Amygdala (tissue), 56 donors: ENCODE measurements at regions not wholly inside any gene's neighbourhood (a gene's known extent, or its start where the extent isn't known, plus 50 kb on each side); places are given as distances from the start of the nearest gene placed in this dataset.
A peak's percentile ranks its signal among the peaks of the same experiment; 100 is the strongest.

Source experiments
- DNase-seq, 56 donors: peaks; one replicate each; lab custom pipeline; 2025; lab: John Stamatoyannopoulos, UW

DNA sequence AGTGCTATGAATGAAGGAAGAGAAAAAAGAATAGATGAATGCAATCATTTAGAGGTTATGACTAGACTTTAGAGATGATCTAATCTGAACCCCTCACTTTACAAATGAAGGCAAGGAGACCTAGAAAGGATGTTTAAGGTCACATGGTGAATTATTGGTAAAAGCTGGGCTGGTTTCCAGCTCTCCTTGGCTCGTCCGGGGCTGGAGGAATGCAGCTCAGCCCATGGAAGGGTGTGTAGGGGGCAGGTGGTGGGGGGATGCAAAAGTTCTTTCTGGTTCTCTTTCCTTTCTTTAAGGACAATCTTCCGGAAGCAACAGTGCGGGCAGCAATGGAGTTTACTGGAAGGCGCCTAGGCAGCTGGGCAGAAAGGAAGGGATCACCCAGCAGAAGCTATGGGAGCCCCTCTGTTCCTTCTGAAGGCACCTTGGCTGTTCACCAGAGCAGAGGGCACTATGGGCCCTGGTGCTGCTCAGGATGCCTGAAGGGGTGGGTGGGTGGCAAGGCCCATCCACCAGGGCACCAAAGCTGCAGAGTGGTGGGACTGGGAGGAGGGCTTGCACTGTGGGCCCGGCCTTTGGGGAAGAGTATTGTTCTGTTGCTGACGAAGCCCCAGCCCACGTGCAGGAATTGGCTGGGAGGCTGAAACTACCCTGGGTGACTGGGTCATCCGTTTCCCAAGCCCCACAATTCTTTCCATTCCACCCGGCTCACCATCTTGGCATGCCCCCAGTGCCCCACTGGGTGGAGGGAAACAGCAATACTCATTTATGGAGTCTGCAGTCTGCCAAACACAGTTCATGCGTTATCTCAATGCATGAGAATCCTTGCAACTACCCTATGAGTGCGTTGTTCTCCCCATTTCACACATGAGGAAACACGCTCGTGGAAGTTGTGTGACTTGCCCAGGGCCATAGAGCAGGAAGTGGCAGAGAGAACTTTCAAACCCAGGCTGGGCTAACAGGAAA is 78.2 kb downstream of the IRF2BPL start:
- DNase-seq: peak in 1 of 56 donors; percentile 26

DNA sequence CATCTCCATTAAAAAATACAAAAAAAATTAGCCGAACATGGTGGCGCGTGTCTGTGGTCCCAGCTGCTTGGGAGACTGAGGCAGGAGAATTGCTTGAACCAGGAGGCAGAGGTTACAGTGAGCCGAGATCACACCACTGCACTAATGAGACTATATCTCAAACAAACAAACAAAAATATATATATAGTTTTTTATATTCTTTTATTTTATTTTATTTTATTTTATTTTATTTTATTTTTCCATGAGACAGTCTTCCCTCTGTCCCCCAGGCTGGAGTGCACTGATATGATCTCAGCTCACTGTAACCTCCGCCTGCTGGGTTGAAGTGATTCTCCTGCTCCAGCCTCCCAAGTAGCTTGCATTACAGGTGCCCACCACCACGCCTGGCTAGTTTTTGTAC is 79.5 kb downstream of the IRF2BPL start:
- DNase-seq: no peak

DNA sequence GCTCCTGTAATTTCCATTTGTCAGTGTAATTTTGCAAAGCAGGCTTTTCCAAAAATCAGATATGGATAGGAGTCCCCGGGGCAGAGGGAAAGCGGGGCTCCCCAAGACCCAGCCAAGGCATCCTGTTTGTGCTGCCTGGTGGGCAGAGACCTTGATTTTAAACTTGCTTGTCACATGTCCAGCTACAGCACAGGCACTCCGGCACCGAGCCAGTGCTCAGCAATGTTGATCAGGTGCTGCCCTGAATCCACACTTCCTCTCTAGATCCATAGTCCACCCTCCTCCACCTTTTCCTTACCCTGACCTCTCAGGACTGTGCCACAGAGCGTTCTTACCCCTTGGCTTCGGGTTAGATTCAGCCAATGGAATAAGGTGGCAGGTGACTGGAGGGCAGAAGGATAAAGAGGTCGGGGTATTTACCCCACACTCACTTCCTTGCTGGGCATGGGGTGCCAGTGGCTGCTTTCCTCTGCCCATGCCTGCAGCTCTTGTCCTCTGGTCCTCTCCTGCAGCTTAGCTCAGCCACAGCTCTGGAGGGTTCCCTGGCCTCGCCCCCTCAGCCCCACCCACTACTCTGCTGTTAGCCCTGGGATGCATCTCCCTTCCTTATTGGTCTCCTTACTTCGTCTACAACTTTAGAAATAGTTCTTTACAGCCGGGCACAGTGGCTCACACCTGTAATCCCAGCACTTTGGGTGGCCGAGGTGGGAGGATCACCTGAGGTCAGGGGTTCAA is 80.1 kb downstream of the IRF2BPL start:
- no peak for DNase-seq

DNA sequence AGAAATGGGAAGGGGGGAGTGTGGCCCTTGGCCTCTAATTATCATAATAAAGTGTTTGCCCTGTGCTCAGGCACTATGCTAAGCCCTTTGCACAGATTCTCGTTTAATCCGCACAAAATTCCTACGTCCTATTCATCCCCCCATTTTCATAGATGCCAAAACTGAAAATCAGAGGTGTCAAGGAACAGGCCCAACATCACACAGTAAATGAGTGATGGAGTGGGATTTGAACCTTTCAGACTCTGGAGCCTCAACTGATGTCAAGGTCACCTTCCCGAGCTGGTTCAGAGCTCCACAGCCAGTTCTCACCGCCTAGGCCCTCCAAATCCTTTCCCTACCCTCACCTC is 80.7 kb downstream of the IRF2BPL start:
- no peak for DNase-seq

DNA sequence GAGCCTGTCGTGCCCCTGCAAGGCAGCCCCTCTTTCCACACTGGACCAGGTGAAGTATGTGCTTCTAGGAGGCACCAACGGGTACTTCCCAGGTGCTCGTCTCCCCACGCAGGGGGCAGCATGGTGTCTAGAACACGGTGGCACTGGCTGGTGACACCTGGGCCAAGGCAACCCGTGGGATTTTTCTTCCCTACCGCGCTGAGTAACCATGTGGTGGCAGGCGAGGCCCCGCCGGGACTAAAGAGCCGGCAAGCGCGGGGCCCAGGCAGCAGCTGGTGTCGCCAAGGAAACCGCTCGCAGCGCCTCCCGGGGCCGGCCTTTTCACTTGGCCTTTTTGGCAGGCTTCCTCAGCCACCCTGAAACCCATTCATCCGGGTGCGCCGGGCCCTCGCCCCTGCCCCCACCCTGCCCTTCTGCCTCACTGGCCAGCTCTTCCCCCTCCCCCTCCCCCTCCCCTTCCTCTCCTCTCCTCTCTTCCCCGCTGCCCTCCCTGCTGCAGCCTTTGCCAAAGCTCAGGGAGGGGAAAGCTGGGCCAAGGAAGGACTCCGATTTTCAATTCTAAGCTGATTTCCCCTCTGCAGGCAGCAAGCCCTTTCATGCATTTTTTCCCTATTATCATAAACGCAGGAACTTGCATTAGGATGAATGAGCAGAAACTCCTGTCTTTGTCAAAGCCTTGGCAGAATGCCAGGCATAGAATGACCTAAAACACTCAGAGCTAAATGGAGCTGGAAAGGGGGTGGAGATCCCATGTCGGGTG is 81.2 kb downstream of the IRF2BPL start:
- DNase-seq: peak in 55 of 56 donors; percentile 65 to 97 (median 92)

DNA sequence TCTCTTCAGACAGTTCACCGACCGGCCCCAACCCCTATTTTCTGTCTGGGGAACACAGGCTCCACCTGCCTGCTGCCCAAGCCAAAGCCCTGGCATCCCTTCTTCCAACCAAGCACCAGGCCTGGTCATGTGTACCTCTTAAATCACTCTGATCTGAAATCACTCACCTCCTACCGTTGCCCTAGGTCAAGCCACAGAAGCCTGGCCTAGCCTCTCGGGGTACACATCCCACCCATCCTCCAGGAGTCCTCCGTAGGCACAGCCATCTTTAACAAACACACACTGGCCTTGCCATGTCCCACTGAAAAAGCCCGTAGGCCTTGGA is 81.8 kb downstream of the IRF2BPL start:
- DNase-seq: no peak

DNA sequence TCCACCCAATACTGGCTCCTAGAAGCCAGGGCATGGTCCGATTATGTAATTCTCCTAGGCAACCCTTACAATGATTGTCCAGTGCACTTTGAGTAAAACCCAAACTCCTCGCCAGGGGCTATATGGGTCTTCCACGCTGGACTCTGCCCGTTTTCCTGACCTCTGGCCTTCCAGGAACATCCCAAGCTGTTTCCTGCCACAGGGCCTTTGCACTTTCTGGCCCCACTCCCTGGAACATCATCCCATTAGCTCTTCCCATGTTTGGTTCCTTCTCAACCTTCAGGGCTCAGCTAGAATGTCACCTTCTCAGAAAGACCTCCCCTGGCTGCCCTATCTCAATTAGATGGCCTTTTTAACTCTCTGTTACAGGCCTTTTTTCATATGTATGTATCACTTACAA is 85.4 kb downstream of the IRF2BPL start:
- no peak for DNase-seq

DNA sequence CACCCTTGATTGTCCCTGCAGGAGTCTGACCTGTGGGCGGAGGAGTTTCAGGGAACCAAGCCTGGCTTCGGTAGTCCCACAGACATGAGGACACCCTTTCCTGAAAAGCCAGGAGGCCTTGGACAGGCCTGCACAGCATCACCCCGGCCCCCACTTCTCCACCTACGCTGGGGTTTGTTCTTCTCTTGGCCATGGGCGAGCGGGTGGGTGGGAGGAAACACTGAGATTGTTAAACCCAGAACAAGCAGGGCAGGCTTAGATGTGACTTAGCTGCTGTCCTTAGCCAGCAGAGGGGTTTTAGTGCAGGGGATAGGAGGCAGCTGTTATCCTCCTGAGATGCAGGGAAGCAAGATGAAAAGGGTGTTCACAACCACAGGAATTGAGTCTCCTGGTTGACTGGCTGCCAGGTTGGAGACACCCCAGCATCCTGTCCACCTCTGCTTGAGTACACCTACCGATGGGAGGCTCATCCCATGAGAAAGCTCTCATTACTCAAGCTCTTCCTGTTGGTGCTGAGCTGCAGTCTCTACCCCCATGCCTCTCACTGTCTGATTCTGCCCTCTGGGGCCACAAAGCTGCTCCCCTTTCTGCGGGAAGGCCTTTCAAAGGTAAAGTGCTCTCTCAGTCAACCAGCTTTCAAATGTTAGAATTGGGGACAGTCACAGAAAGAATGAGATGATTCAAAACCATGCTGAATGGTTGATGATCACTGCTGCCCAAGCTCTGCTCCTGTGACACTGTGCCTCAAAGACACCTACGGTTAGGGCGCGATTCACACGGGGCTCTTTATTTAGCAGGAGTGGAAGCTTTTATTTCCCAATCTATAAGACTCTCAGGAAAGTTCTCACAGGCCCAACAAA is 86.3 kb downstream of the IRF2BPL start:
- DNase-seq: no peak

DNA sequence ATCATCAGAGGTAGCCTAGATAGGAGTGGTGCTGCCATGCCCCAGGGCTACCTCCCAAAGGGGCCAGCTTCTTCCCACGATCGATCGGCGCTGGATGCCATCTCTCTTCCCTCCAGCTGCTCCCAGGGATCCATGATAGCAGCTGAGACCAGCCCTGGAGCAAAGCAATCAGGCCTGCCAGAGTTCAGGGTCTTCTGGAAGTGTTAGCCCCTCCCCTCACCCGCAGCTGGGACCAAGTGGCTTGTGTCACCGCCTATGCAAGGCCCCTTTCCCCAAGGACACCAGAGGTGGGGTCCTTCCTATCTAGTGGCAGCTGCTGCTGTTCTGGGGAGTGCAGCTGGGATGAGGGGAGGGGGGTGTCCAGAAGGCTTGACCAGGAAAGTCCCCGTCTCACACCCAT is 87.0 kb downstream of the IRF2BPL start:
- no peak for DNase-seq

DNA sequence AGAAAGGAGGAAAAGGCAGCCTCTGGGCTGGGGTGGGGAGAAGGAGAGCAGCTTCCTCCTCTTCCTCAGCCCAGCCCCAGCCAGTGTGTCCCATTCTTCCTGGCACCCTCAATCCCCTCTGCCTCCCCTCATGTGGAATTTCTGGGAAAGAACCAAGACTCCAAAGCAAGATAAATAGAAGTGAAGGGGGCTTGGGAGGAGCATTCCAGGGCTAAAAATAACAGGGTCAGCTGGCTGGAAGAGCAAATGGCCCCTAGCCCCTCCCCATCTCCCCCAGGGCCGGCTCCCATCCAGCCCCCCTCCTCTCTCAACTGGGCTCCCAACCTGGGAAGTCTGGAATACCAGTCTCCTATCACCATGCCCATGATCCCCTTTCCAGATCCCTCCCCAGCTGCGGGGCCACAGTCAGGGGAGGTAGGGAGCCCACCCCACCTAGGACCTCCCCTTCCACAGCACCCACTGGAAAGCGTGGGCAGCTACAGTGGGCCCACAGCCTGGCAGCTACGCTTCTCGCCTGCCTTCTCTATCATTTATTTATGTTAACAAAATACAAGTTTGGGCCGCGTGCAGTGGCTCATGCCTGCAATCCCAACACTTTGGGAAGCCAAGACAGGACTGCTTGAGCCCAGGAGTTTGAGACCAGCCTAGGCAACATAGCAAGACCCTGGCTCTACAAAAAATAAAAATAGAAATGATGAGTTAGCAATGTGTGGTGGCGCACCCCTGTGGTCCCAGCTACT is 88.3 kb downstream of the IRF2BPL start:
- DNase-seq: no peak

DNA sequence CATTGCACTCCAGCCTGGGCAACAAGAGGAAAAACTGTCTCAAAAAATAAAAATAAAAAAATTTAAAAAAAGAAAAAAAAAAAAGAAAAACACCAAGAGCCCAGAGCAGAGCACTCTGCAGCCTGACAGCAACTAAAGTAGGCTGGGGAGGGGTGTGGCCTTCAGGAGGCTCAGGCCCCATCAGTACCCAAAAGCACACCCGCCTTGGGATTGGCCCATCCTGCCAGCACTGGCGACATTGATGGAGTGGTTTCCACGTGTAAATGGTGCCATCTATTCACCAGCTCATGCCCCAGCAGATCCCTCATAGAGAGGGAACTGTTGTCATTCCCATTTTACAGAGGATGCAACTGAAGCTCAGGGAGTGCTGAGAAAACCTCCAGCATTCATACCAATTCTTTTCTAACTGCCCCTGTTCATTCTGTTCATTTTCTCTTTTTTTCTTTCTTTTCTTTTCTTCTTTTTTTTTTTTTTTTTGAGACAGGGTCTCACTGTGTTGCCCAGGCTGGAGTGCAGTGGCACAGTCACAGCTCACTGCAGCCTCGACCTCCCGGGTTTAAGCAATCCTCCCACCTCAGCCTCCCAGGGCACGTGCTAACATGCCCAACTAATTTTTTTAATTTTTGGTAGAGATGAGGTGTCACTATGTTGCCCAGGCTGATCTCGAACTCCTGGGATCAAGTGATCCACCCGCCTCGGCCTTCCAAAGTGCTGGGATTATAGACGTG is 89.3 kb downstream of the IRF2BPL start:
- no peak for DNase-seq

DNA sequence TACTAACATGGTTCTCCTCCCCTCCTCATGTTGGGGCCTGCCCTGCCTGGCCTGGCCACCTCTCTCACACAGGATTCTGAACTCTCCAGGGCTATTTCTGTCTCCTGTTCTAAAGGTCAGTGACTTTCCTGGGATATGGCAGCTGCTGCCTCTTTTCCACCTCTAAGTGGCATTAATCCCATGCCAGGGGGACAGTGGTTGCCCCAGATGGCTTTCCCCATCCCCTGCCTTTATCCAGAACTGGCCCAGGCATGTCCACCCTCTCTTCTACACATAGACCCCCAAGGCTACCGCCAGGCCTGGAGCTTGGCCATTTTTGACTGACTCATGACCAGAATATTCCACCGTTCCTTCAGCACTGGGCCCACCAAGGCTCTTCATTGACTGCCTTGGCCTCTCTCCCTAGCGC is 90.4 kb downstream of the IRF2BPL start:
- no peak for DNase-seq

DNA sequence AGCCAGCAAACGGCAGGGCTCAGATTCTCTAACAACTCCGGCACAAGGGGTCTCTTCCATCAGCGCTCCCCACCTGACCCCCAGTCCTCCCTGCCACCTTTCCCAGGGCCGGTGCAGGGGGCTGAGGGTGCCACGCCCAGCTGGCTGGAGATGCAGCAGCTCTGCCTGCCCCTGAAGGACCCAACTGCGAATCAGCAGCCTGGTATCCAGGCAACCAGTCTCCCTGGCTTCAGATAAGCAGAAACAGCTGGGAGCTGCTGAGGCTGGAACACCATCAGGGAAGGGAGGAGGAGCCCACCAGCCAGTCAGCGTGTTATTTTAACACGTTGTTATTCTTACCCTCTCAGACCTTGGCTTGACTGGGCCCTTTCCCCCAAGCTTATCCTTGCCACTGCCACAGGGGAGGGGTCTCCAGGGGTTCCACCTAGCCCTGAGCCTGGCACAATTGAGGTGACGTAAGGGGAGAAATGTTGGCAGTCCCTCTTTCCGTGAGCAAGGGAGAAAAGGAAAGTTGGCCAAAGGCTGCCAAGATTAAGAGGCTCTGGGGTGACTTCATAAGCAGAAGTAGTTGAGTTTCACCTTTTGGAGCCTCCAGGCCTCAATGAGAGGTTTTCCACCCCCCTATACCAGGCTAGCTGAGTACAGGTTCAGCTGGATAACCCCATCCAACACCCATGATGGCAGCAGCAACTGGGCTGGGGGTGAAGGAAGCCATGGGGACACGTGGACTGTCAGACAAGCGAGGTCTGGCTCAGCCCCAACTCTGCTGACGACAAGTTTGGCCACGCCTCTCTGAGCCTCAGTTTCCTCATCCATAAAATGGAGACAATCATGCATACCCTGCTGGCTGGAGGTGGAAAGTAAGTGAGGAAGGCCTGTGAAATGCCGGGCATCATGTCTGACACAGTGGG is 91.1 kb downstream of the IRF2BPL start:
- peak in 20 of 56 donors; percentile 10 to 55 (median 32) for DNase-seq

DNA sequence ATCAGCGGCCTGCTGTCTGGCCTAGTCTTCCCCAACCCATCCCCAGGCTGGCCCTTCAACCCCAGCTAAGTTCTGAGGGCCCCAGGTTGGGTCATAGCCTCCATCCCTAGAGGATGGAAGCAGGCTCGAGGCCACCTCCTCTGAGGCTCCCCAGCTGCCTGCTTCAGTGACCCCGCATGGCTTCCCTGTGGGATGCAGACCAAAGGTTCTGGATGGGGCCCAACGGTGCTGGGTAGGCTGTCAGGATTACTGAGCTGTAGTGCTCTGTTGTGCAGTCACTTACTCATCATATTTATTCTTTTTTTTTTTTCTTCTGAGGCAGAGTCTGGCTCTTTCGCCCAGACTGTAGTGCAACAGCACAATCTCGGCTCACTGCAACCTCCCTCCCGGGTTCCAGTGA is 92.0 kb downstream of the IRF2BPL start:
- DNase-seq: no peak

DNA sequence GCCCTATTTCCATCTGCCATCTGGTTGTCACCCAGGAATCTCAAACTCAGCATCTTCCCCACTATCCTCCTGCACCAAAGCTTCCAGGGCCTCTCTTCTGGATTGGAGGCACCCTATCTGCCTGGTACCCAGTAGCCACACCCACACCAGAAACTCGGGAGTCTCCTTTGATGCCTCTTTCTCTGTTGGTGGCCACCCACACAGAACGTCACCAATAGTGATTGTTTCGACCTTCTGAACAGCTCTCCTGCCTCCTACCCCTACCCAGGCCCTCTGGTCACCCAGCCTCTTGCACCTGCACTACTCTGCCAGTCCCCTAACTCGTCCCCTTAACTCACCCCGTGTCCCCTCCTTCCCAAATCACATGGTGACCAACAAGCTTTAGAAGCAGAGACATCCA is 95.0 kb downstream of the IRF2BPL start:
- no peak for DNase-seq

DNA sequence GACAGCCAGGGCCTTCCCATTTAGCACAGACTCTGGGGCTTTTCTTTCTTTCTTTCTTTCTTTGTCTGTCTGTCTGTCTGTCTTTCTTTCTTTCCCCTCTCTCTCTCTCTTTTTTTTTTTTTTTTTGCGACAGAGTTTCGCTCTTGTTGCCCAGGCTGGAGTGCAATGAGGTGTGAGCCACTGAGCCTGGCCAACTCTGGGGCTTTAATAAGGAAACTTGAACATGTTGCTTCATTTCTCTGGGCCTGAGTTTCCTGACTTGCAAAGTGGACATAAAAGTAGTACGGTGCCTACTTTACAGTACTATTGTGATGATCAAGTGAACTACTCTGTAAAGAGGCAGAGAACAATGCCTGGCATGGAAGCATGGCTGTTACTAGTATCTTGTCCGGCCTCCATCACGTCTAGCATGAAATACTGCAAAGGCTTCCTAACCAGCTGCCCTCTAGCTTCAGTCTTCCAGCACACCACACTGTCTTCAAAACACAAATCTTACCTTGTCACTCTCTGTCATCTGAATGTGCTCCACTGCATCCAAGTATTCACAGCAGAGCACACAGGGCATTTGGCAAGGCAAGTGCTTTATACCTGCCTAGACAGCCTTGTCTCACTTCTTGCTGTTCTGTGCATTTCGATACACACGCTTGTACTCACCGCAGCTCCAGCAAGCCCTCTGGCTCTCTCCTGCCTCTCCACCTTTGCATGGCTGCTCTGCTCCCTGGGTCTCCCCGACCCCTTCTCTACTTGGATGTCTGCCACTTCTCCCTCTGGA is 96.7 kb downstream of the IRF2BPL start:
- peak in 1 of 56 donors; percentile 6 for DNase-seq

DNA sequence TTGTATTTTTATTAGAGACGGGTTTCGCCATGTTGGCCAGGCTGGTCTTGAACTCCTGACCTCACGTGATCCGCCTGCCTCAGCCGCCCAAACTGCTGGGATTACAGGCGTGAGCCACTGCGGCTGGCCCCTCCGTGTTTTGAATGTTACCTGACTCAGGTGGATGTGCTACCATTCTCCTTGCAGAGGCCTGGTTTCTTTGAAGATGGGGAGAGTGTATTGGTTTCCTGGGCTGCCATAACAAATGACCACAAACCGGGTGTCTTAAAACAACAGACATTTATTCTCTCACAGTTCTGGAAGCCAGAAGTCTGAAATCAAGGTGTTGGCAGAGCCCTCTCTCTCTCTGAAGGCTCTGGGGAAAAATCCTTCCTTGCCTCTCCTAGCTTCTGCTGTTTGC is 98.0 kb downstream of the IRF2BPL start:
- DNase-seq: no peak
